MM.1S (cell line): ENCODE measurements at regions not wholly inside any gene's neighbourhood (a gene's known extent, or its start where the extent isn't known, plus 50 kb on each side); places are given as distances from the start of the nearest gene placed in this dataset.

Experiments
- DNase-seq: peaks from one replicate; pipeline ENCODE4 v3.0.0-alpha.2; 2015
- H2AFZ ChIP-seq: fragments of 300-600 bp; sonication (generic); 2 replicates; pipeline ENCODE4 v1.6.0; 2016; ENCODE audit warnings: antibody characterized with exemption, low read length
- H3F3A ChIP-seq: fragments of 300-600 bp; sonication (generic); 2 replicates; pipeline ENCODE4 v1.6.1; 2016; ENCODE audit warnings: mild to moderate bottlenecking, antibody characterized with exemption, low read length, moderate library complexity, mixed read lengths; ENCODE audit not compliant: insufficient read depth
- H3K27ac ChIP-seq: fragments of 300-600 bp; sonication (generic); 2 replicates; pipeline ENCODE4 v1.5.1; 2016; ENCODE audit warnings: mild to moderate bottlenecking, low read length
- H3K27me3 ChIP-seq: fragments of 300-600 bp; sonication (generic); replicated peaks from 2 replicates; pipeline ENCODE4 v1.6.0; 2016; ENCODE audit warnings: low read length; ENCODE audit not compliant: insufficient read depth
- H3K36me3 ChIP-seq: fragments of 300-600 bp; sonication (generic); replicated peaks from 2 replicates; pipeline ENCODE4 v1.6.1; 2016; ENCODE audit warnings: mild to moderate bottlenecking, low read length, mixed read lengths; ENCODE audit not compliant: insufficient read depth
- H3K4me1 ChIP-seq: fragments of 300-600 bp; sonication (generic); 2 replicates; pipeline ENCODE4 v1.6.1; 2016; ENCODE audit warnings: low read length, mixed read lengths
- H3K4me2 ChIP-seq: fragments of 300-600 bp; sonication (generic); 2 replicates; pipeline ENCODE4 v1.6.0; 2016; ENCODE audit warnings: low read depth, low read length
- H3K4me3 ChIP-seq: fragments of 300-600 bp; sonication (generic); 2 replicates; pipeline ENCODE4 v1.5.1; 2016; ENCODE audit warnings: low read length, mixed read lengths
- H3K79me2 ChIP-seq: fragments of 300-600 bp; sonication (generic); 2 replicates; pipeline ENCODE4 v1.6.1; 2016; ENCODE audit warnings: mixed run types, low read length, mixed read lengths
- H3K9ac ChIP-seq: fragments of 300-600 bp; sonication (generic); 2 replicates; pipeline ENCODE4 v1.6.1; 2016; ENCODE audit warnings: low read length, mixed read lengths
- H3K9me2 ChIP-seq: fragments of 300-600 bp; sonication (generic); replicated peaks from 2 replicates; pipeline ENCODE4 v1.6.1; 2016; ENCODE audit warnings: mild to moderate bottlenecking, low read length, mixed read lengths; ENCODE audit not compliant: insufficient read depth
- H3K9me3 ChIP-seq: fragments of 300-600 bp; sonication (generic); replicated peaks from 2 replicates; pipeline ENCODE4 v1.6.1; 2016; ENCODE audit warnings: mild to moderate bottlenecking, low read length, mixed read lengths; ENCODE audit not compliant: insufficient read depth
- H4K20me1 ChIP-seq: fragments of 300-600 bp; sonication (generic); 2 replicates; pipeline ENCODE4 v1.6.1; 2016; ENCODE audit warnings: mild to moderate bottlenecking, low read length, moderate library complexity, mixed read lengths; ENCODE audit not compliant: insufficient read depth
- EZH2 ChIP-seq: fragments of 300-600 bp; sonication (generic); optimal IDR thresholded peaks from 2 replicates; pipeline ENCODE3; 2017; ENCODE audit warnings: low read depth, mild to moderate bottlenecking, antibody characterized with exemption, low read length, mixed read lengths
- EZH2phosphoT487 ChIP-seq: fragments of 300-600 bp; sonication (generic); IDR thresholded peaks from 2 replicates; pipeline ENCODE4 v1.6.1; 2018; ENCODE audit warnings: antibody characterized with exemption, low read length
- TF ChIP-seq, protein P1 (sequence below): fragments of 300-600 bp; sonication (generic); IDR thresholded peaks from 2 replicates; pipeline ENCODE4 v1.5.1; 2016; ENCODE audit warnings: antibody characterized with exemption, low read length, mixed read lengths

DNA sequence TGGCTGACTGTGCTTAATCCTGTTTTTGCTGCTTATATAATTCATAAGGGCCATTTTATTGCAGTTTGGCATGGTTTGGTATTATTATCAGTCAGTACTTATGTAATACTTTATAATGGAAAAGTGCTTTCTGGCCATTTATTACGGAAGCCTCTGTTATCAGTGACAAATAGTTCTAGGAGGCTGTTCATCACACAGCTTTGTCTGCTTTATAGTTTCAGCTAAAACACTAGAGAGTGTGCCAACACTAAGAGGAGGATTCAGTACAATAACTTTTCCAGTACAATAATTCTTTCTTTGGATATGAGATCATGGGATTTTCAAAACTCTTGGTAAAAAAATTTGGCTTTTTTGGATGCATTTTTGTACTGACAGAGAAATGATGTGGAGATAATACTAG lies 102.9 kb upstream of the PTGFR start:
- no peak overlapping the region for H3K4me2 ChIP-seq
- no peaks in the 10 kb centered on the region for H3K27me3 ChIP-seq
- H2AFZ ChIP-seq, result no peak overlapping the region
- H3K4me1 ChIP-seq, result peaks cover 12% of the 10 kb centered on the region
- H3K9ac ChIP-seq, result no peak overlapping the region
- H3F3A ChIP-seq, result no peaks in the 10 kb centered on the region
- no peak for TF ChIP-seq EZH2
- TF ChIP-seq, protein P1, sequence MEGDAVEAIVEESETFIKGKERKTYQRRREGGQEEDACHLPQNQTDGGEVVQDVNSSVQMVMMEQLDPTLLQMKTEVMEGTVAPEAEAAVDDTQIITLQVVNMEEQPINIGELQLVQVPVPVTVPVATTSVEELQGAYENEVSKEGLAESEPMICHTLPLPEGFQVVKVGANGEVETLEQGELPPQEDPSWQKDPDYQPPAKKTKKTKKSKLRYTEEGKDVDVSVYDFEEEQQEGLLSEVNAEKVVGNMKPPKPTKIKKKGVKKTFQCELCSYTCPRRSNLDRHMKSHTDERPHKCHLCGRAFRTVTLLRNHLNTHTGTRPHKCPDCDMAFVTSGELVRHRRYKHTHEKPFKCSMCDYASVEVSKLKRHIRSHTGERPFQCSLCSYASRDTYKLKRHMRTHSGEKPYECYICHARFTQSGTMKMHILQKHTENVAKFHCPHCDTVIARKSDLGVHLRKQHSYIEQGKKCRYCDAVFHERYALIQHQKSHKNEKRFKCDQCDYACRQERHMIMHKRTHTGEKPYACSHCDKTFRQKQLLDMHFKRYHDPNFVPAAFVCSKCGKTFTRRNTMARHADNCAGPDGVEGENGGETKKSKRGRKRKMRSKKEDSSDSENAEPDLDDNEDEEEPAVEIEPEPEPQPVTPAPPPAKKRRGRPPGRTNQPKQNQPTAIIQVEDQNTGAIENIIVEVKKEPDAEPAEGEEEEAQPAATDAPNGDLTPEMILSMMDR, result no peak
- no peak for TF ChIP-seq EZH2phosphoT487
- no peaks in the 10 kb centered on the region for H3K36me3 ChIP-seq
- H3K9me2 ChIP-seq, result no peaks in the 10 kb centered on the region
- no peaks in the 10 kb centered on the region for H3K79me2 ChIP-seq
- no peak overlapping the region for H3K4me3 ChIP-seq
- H3K9me3 ChIP-seq, result no peaks in the 10 kb centered on the region
- H3K27ac ChIP-seq, result no peak overlapping the region
- H4K20me1 ChIP-seq, result no peaks in the 10 kb centered on the region
- DNase-seq, result no peak

DNA sequence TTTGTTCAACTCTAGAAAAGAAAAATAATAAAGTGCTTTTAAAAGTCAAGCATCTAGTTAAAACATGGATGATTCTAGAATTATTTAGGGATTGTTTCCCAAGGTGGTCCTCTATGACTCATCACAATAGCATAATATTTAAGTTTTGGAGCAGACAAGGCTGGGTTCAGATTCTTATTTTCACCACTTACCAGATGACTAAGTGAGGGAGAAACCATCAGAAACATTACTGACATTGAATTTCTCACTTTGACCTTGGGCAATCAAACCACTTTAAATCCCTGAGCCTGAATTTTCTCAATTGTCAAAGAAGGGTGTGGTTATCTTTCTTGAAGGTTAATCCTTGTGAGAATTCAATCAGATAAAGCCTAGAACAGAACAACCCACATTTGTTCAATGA lies 102.5 kb upstream of the PTGFR start:
- H3F3A ChIP-seq, result no peaks in the 10 kb centered on the region
- H3K9me2 ChIP-seq, result no peaks in the 10 kb centered on the region
- no peak overlapping the region for H3K4me2 ChIP-seq
- H3K9me3 ChIP-seq, result no peaks in the 10 kb centered on the region
- no peaks in the 10 kb centered on the region for H3K36me3 ChIP-seq
- no peak overlapping the region for H2AFZ ChIP-seq
- peaks cover 12% of the 10 kb centered on the region for H3K4me1 ChIP-seq
- H4K20me1 ChIP-seq, result no peaks in the 10 kb centered on the region
- no peak for TF ChIP-seq EZH2phosphoT487
- TF ChIP-seq, protein P1, result no peak
- TF ChIP-seq EZH2, result no peak
- H3K9ac ChIP-seq, result no peak overlapping the region
- H3K27ac ChIP-seq, result no peak overlapping the region
- H3K27me3 ChIP-seq, result no peaks in the 10 kb centered on the region
- no peaks in the 10 kb centered on the region for H3K79me2 ChIP-seq
- no peak overlapping the region for H3K4me3 ChIP-seq
- DNase-seq, result no peak

GRCh38 chr1:78401148-78401547 lies 89.6 kb upstream of the PTGFR start:
- no peak overlapping the region for H3K27ac ChIP-seq
- H2AFZ ChIP-seq, result no peak overlapping the region
- no peaks in the 10 kb centered on the region for H3K9me3 ChIP-seq
- no peak overlapping the region for H3K4me3 ChIP-seq
- H3K27me3 ChIP-seq, result no peaks in the 10 kb centered on the region
- no peaks in the 10 kb centered on the region for H3K4me1 ChIP-seq
- H3K9me2 ChIP-seq, result no peaks in the 10 kb centered on the region
- no peak for TF ChIP-seq EZH2
- TF ChIP-seq EZH2phosphoT487, result no peak
- TF ChIP-seq, protein P1, result no peak
- no peak overlapping the region for H3K4me2 ChIP-seq
- no peaks in the 10 kb centered on the region for H3K79me2 ChIP-seq
- no peaks in the 10 kb centered on the region for H4K20me1 ChIP-seq
- no peaks in the 10 kb centered on the region for H3K36me3 ChIP-seq
- H3F3A ChIP-seq, result no peaks in the 10 kb centered on the region
- no peak overlapping the region for H3K9ac ChIP-seq
- DNase-seq, result no peak
